ENCODE measurements at regions not wholly inside any gene's neighbourhood (a gene's known extent, or its start where the extent isn't known, plus 50 kb on each side); places are given as distances from the start of the nearest gene placed in this dataset.

- 63 to 74% (median 71%) methylated on average over 4 of the region's 4 CpGs for WGBS, 5 donors
Measured at GRCh38 chr22:27692243-27692642, 109.3 kb downstream of the MN1 start.

GRCh38 chr22:27695925-27696324, 105.6 kb downstream of the MN1 start:
- H3K27ac ChIP-seq: no peak overlapping the region
- intact Hi-C loops (cut with DNase I; ENCODE audit: low total_unique reads): no loop called here
- DNase-seq: no peak
- WGBS, 5 donors: 35 to 54% (median 46%) methylated on average over 3 of the region's 3 CpGs
- no peak for TF ChIP-seq EP300 (IDR thresholded peaks at IDR 0.05)
- TF ChIP-seq POLR2AphosphoS5 (IDR thresholded peaks at IDR 0.05): no peak
- H3K4me3 ChIP-seq: no peak overlapping the region
- peaks cover 0 to 4% (median 0%) of the 10 kb centered on the region in 4 donors for H3K4me1 ChIP-seq
- H3K27me3 ChIP-seq: no peaks in the 10 kb centered on the region
- H3K9me3 ChIP-seq: peaks cover 0 to 13% (median 8%) of the 10 kb centered on the region in 4 donors
- H3K36me3 ChIP-seq: no peaks in the 10 kb centered on the region

More at GRCh38 chr22:27692243-27692642, 109.3 kb downstream of the MN1 start:
- TF ChIP-seq POLR2AphosphoS5 (IDR thresholded peaks at IDR 0.05) (no peak), CTCF (IDR thresholded peaks at IDR 0.05) (no peak), EP300 (IDR thresholded peaks at IDR 0.05) (no peak), POLR2A (IDR thresholded peaks at IDR 0.05) (no peak)
- Histone ChIP-seq H3K4me3 (no peak overlapping the region), H3K4me1 (peaks cover under 1 to 6% (median 2%) of the 10 kb centered on the region in 4 donors), H3K27ac (no peak overlapping the region), H3K36me3 (no peaks in the 10 kb centered on the region), H3K27me3 (no peaks in the 10 kb centered on the region), H3K9me3 (peaks cover 0 to 4% (median 2%) of the 10 kb centered on the region in 4 donors)
- DNase-seq: no peak
- intact Hi-C loops (cut with DNase I; ENCODE audit: low total_unique reads): no loop called here

- Histone ChIP-seq H3K27me3 (no peaks in the 10 kb centered on the region), H3K4me3 (no peak overlapping the region), H3K27ac (no peak overlapping the region), H3K9me3 (peaks cover 0 to 20% (median 11%) of the 10 kb centered on the region in 4 donors), H3K36me3 (no peaks in the 10 kb centered on the region), H3K4me1 (peaks cover 0 to 4% (median 0%) of the 10 kb centered on the region in 4 donors)
- DNase-seq: peak in 1 of 2 donors; percentile 29
- intact Hi-C loops (cut with DNase I; ENCODE audit: low total_unique reads): no loop called here
- WGBS, 5 donors: 58 to 86% (median 73%) methylated on average over 7 to 8 of the region's 8 CpGs
- TF ChIP-seq EP300 (IDR thresholded peaks at IDR 0.05) (no peak), POLR2A (IDR thresholded peaks at IDR 0.05) (no peak), CTCF (IDR thresholded peaks at IDR 0.05) (no peak), POLR2AphosphoS5 (IDR thresholded peaks at IDR 0.05) (no peak)
Measured at GRCh38 chr22:27697888-27698287, 103.7 kb downstream of the MN1 start.

Small RNAs in the stretch of these regions (small RNA-seq; reads per million reads assigned to genes)
- 0 reads per million in 4 donors for gene RNU6-1066P

Data from stomach (tissue), 8 donors.